ENCODE measurements at regions not wholly inside any gene's neighbourhood (a gene's known extent, or its start where the extent isn't known, plus 50 kb on each side); places are given as distances from the start of the nearest gene placed in this dataset.
"Not testable (repeated sequence)": the region's sequence is repeated elsewhere in the genome, so short reads cannot be mapped to it uniquely, and the experiment has no call there.

GRCh38 chr1:176396604-176397395, 66.2 kb upstream of the PAPPA2 start:
- TF ChIP-seq RNF2 (conservative IDR thresholded peaks at IDR 0.05; ENCODE audit: low read depth); ZNF788 (CRISPR knock-in tag; IDR thresholded peaks at IDR 0.05; ENCODE audit: borderline replicate concordance); ZNF354B (CRISPR knock-in tag; IDR thresholded peaks at IDR 0.05): not testable (repeated sequence)
